Eye (tissue), 1 donor: ENCODE measurements at regions not wholly inside any gene's neighbourhood (a gene's known extent, or its start where the extent isn't known, plus 50 kb on each side); places are given as distances from the start of the nearest gene placed in this dataset.

Source experiments
- DNase-seq: peaks from one replicate; pipeline ENCODE4 v3.0.0-alpha.2; 2015

- no peak for DNase-seq
These were observed 55.7 kb upstream of the OR5AN1 start for GRCh38 chr11:59302991-59303390.

GRCh38 chr11:59295435-59295834 lies 63.3 kb upstream of the OR5AN1 start:
- DNase-seq, result no peak

GRCh38 chr11:59292611-59293010 lies 66.1 kb upstream of the OR5AN1 start:
- DNase-seq, result no peak

- no peak for DNase-seq
These were observed 67.5 kb upstream of the OR5AN1 start for GRCh38 chr11:59291228-59291627.

GRCh38 chr11:59289356-59290181 lies 69.1 kb upstream of the OR5AN1 start:
- DNase-seq, result no peak

GRCh38 chr11:59285716-59286260 lies 72.9 kb upstream of the OR5AN1 start:
- DNase-seq, result no peak

GRCh38 chr11:59284773-59285129 lies 72.0 kb upstream of the MPEG1 start:
- DNase-seq, result no peak

GRCh38 chr11:59283825-59284772 lies 71.4 kb upstream of the MPEG1 start:
- DNase-seq, result peak; percentile 61

- no peak for DNase-seq
These were observed 70.6 kb upstream of the MPEG1 start for GRCh38 chr11:59283311-59283710.

GRCh38 chr11:59281177-59281576 lies 68.5 kb upstream of the MPEG1 start:
- DNase-seq, result no peak

GRCh38 chr11:59273373-59273841 lies 60.7 kb upstream of the MPEG1 start:
- DNase-seq, result no peak

GRCh38 chr11:59272771-59273372 lies 60.1 kb upstream of the MPEG1 start:
- DNase-seq, result no peak

GRCh38 chr11:59271811-59272327 lies 59.1 kb upstream of the MPEG1 start:
- DNase-seq, result no peak

GRCh38 chr11:59271247-59271755 lies 58.6 kb upstream of the MPEG1 start:
- no peak for DNase-seq

GRCh38 chr11:59267736-59268475 lies 55.2 kb upstream of the MPEG1 start:
- DNase-seq, result no peak

GRCh38 chr11:59267196-59267595 lies 54.5 kb upstream of the MPEG1 start:
- DNase-seq, result no peak

GRCh38 chr11:59266491-59266890 lies 53.8 kb upstream of the MPEG1 start:
- DNase-seq, result no peak

- no peak for DNase-seq
These were observed 53.0 kb upstream of the MPEG1 start for GRCh38 chr11:59265735-59266134.

GRCh38 chr11:59264736-59265135 lies 52.0 kb upstream of the MPEG1 start:
- no peak for DNase-seq

- peak; percentile 35 for DNase-seq
These were observed 50.6 kb upstream of the MPEG1 start for GRCh38 chr11:59263225-59263894.
